ENCODE measurements at regions not wholly inside any gene's neighbourhood (a gene's known extent, or its start where the extent isn't known, plus 50 kb on each side); places are given as distances from the start of the nearest gene placed in this dataset.

GRCh38 chr12:87323369-87323768, 705.8 kb downstream of the C12orf50 start:
- Histone ChIP-seq H3F3A (ENCODE audit: insufficient read depth, low read length) (no peaks in the 10 kb centered on the region), H3K27me3 (ENCODE audit: insufficient read depth, low read length) (no peaks in the 10 kb centered on the region), H3K4me3 (ENCODE audit: low read depth, low read length, poor library complexity, severe bottlenecking) (no peak overlapping the region), H3K4me2 (ENCODE audit: low read length) (no peak overlapping the region), H2AFZ (ENCODE audit: low read length) (no peak overlapping the region), H3K9me2 (ENCODE audit: low read depth, low read length) (no peaks in the 10 kb centered on the region), H3K9ac (ENCODE audit: low read length) (no peak overlapping the region), H3K4me1 (ENCODE audit: insufficient read depth, low read length, severe bottlenecking) (no peaks in the 10 kb centered on the region), H3K9me3 (ENCODE audit: low read length) (no peaks in the 10 kb centered on the region), H3K27ac (ENCODE audit: low read depth, low read length, poor library complexity, severe bottlenecking) (no peak overlapping the region), H3K79me2 (ENCODE audit: insufficient read depth, low read length) (no peaks in the 10 kb centered on the region), H4K20me1 (ENCODE audit: insufficient read depth, low read length) (no peaks in the 10 kb centered on the region), H3K36me3 (ENCODE audit: insufficient read depth, low read length) (no peaks in the 10 kb centered on the region)
- TF ChIP-seq CTCF (IDR thresholded peaks at IDR 0.05; ENCODE audit: low read length) = no peak
- TF ChIP-seq EZH2 (IDR thresholded peaks at IDR 0.05; ENCODE audit: borderline replicate concordance, low read length) = no peak

GRCh38 chr12:87320724-87321123, 708.5 kb downstream of the C12orf50 start:
- Histone ChIP-seq H3K9me2 (ENCODE audit: low read depth, low read length) (no peaks in the 10 kb centered on the region), H3K4me2 (ENCODE audit: low read length) (no peak overlapping the region), H3K4me1 (ENCODE audit: insufficient read depth, low read length, severe bottlenecking) (no peaks in the 10 kb centered on the region), H3K9ac (ENCODE audit: low read length) (no peak overlapping the region), H3K4me3 (ENCODE audit: low read depth, low read length, poor library complexity, severe bottlenecking) (no peak overlapping the region), H3K9me3 (ENCODE audit: low read length) (no peaks in the 10 kb centered on the region), H3K79me2 (ENCODE audit: insufficient read depth, low read length) (no peaks in the 10 kb centered on the region), H3F3A (ENCODE audit: insufficient read depth, low read length) (no peaks in the 10 kb centered on the region), H3K36me3 (ENCODE audit: insufficient read depth, low read length) (no peaks in the 10 kb centered on the region), H4K20me1 (ENCODE audit: insufficient read depth, low read length) (no peaks in the 10 kb centered on the region), H3K27me3 (ENCODE audit: insufficient read depth, low read length) (no peaks in the 10 kb centered on the region), H3K27ac (ENCODE audit: low read depth, low read length, poor library complexity, severe bottlenecking) (no peak overlapping the region), H2AFZ (ENCODE audit: low read length) (no peak overlapping the region)
- no peak for TF ChIP-seq EZH2 (IDR thresholded peaks at IDR 0.05; ENCODE audit: borderline replicate concordance, low read length)
- no peak for TF ChIP-seq CTCF (IDR thresholded peaks at IDR 0.05; ENCODE audit: low read length)

GRCh38 chr12:87317302-87317701, 711.9 kb downstream of the C12orf50 start:
- no peaks in the 10 kb centered on the region for H3K4me1 ChIP-seq (ENCODE audit: insufficient read depth, low read length, severe bottlenecking)
- TF ChIP-seq EZH2 (IDR thresholded peaks at IDR 0.05; ENCODE audit: borderline replicate concordance, low read length) (no peak), CTCF (IDR thresholded peaks at IDR 0.05; ENCODE audit: low read length) (no peak)
- H3K9ac ChIP-seq (ENCODE audit: low read length) = no peak overlapping the region
- H3K4me3 ChIP-seq (ENCODE audit: low read depth, low read length, poor library complexity, severe bottlenecking) = no peak overlapping the region
- no peak overlapping the region for H3K27ac ChIP-seq (ENCODE audit: low read depth, low read length, poor library complexity, severe bottlenecking)
- H4K20me1 ChIP-seq (ENCODE audit: insufficient read depth, low read length) = no peaks in the 10 kb centered on the region
- H3F3A ChIP-seq (ENCODE audit: insufficient read depth, low read length) = no peaks in the 10 kb centered on the region
- no peaks in the 10 kb centered on the region for H3K79me2 ChIP-seq (ENCODE audit: insufficient read depth, low read length)
- no peaks in the 10 kb centered on the region for H3K9me2 ChIP-seq (ENCODE audit: low read depth, low read length)
- H2AFZ ChIP-seq (ENCODE audit: low read length) = no peak overlapping the region
- H3K9me3 ChIP-seq (ENCODE audit: low read length) = no peaks in the 10 kb centered on the region
- H3K27me3 ChIP-seq (ENCODE audit: insufficient read depth, low read length) = no peaks in the 10 kb centered on the region
- H3K36me3 ChIP-seq (ENCODE audit: insufficient read depth, low read length) = no peaks in the 10 kb centered on the region
- H3K4me2 ChIP-seq (ENCODE audit: low read length) = no peak overlapping the region

Measured in OCI-LY1 (cell line).